ENCODE measurements at regions not wholly inside any gene's neighbourhood (a gene's known extent, or its start where the extent isn't known, plus 50 kb on each side); places are given as distances from the start of the nearest gene placed in this dataset.

DNA sequence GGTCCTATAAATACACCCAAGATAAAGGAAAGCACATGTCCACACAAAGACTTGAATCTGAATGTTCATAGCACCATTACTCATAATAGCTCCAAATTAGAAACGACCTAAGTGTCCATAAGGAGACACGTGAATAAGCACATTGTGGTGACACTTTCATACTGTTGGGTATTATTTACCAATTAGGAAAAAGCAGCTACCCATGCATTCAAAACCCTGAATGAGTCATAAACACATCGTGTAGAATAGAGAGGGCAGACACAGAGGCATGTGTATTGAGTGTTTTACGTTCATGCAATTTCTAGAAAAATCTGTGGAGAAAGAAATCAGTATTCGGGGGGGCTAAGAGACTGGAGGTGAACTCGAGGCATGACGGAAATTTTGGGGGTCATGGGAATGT is 396.7 kb downstream of the THBS2 start:
- TF ChIP-seq CTCF (IDR thresholded peaks at IDR 0.05) (no peak), POLR2A (IDR thresholded peaks at IDR 0.05) (no peak)

All from heart left ventricle (tissue), 13 donors.